GM12892 (cell line): ENCODE measurements at regions not wholly inside any gene's neighbourhood (a gene's known extent, or its start where the extent isn't known, plus 50 kb on each side); places are given as distances from the start of the nearest gene placed in this dataset.

Source experiments
- POLR2A ChIP-seq: IDR thresholded peaks from 2 replicates; pipeline ENCODE4 v1.6.1; 2011; ENCODE audit warnings: low read depth, low read length, control low read depth
- POLR2AphosphoS5 ChIP-seq: IDR thresholded peaks from 2 replicates; pipeline ENCODE4 v1.6.1; 2011; ENCODE audit warnings: low read depth, low read length, control low read depth
- TAF1 ChIP-seq: IDR thresholded peaks from 2 replicates; pipeline ENCODE4 v1.6.1; 2011; ENCODE audit warnings: low read depth, mild to moderate bottlenecking, control low read depth, low read length, borderline replicate concordance

DNA sequence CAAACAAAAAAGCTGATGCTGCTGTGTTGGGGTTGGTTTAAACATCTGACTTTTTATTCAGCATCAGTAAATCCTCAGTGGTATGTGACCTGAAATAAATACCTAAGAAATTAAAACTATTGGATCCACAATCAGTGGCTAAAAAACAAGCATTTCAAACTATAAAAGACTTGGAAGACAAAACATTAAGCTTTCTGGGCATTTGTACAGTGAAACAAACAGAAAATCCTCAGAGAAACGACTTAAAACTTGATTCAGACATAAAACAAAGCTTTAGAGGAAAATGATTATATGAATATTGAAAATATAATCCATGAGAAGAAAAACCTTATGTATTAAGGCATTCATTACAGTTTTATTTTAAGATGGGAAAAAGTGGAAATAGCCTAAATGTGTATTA is 213.3 kb upstream of the INTU start:
- TF ChIP-seq POLR2A (no peak), TAF1 (no peak), POLR2AphosphoS5 (no peak)
